ENCODE measurements at regions not wholly inside any gene's neighbourhood (a gene's known extent, or its start where the extent isn't known, plus 50 kb on each side); places are given as distances from the start of the nearest gene placed in this dataset.

DNA sequence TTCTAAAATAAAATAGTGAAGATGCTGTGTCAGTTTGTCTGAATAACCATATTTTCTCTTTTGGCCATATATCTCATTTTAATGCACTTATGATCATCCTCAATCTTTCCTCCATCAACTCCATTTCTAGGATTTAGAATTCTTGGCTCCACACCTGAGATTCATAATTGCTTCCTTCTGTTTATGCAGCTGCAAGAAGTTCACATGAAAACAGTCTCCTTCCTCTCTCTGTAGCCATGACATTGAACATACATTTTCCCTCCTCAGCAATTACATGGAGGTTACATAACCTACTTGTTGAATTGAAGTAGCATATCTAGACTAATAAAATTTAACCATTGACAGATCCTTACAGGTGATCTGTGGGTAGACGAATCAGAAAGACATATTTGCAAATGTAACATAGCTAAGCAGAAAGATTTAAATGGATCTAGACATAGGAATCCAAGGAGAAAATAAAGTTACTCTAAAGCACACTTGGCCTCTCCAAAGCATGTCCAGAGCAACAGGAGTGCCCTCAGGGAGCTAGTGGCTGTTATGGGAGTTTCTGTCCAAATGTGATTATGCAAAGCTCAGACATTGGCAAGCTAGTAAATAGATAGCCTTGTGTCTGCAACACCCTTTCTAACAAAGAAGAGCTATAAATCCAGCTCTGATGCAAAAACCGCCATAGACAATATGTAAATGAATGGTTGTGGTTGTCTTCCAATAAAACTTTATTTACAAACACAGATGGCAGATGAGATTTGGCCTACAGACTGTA, 119.9 kb upstream of the MPPED2 start:
- Histone ChIP-seq H3K36me3 (ENCODE audit: control insufficient read depth, insufficient read depth, low read length) (no peaks in the 10 kb centered on the region), H3K27me3 (ENCODE audit: control insufficient read depth, insufficient read depth, low read length) (no peaks in the 10 kb centered on the region), H3K4me3 (ENCODE audit: low read depth, low read length) (no peak overlapping the region)
- CTCF ChIA-PET: no interaction called here
- no peak for DNase-seq (ENCODE audit: low read depth)
- POLR2A ChIA-PET: no interaction called here
- TF ChIP-seq, protein P1, sequence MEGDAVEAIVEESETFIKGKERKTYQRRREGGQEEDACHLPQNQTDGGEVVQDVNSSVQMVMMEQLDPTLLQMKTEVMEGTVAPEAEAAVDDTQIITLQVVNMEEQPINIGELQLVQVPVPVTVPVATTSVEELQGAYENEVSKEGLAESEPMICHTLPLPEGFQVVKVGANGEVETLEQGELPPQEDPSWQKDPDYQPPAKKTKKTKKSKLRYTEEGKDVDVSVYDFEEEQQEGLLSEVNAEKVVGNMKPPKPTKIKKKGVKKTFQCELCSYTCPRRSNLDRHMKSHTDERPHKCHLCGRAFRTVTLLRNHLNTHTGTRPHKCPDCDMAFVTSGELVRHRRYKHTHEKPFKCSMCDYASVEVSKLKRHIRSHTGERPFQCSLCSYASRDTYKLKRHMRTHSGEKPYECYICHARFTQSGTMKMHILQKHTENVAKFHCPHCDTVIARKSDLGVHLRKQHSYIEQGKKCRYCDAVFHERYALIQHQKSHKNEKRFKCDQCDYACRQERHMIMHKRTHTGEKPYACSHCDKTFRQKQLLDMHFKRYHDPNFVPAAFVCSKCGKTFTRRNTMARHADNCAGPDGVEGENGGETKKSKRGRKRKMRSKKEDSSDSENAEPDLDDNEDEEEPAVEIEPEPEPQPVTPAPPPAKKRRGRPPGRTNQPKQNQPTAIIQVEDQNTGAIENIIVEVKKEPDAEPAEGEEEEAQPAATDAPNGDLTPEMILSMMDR (IDR thresholded peaks at IDR 0.05; ENCODE audit: insufficient read depth, low read depth, low read length): no peak

DNA sequence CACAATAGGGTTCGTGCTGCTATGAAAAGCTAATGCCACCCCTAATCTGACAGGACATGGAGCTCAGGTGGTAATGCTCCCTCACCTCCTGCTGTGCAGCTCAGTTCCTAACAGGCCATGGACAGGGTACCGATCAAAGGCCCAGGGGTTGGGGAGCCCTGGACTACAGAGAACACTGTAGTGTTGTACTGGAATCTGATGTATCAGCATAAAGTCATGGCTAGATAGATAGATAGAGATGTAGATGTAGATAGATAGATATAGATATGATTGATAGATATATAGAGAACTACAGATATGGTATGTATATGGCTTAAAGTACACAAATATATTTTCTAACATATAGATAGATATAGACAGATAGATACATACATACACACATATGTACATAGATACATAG, 112.3 kb upstream of the MPPED2 start:
- ChIA-PET POLR2A (no interaction called here), CTCF (no interaction called here)
- Histone ChIP-seq H3K27me3 (ENCODE audit: control insufficient read depth, insufficient read depth, low read length) (no peaks in the 10 kb centered on the region), H3K4me3 (ENCODE audit: low read depth, low read length) (no peak overlapping the region), H3K36me3 (ENCODE audit: control insufficient read depth, insufficient read depth, low read length) (no peaks in the 10 kb centered on the region)
- no peak for DNase-seq (ENCODE audit: low read depth)
- TF ChIP-seq, protein P1 (IDR thresholded peaks at IDR 0.05; ENCODE audit: insufficient read depth, low read depth, low read length): no peak

DNA sequence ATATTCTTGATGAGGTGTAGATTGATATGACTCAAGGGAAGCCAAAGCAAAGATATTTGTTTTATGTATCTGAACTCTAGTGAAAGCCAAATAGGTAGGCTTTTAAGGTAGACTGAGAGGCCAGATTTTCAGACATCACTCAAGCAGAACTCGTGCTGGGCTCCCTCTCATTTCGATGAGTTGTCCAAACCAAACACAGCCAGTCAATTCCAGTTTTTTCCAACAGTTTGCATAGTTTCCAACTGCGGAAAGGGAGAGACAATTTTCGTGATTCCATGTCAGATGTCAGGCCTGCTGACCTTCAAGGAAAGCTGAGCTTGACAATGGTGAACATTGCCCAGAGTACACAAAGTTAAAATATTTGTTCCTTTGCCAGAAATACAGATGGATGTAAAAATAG, 110.9 kb upstream of the MPPED2 start:
- DNase-seq (ENCODE audit: low read depth): no peak
- Histone ChIP-seq H3K36me3 (ENCODE audit: control insufficient read depth, insufficient read depth, low read length) (no peaks in the 10 kb centered on the region), H3K4me3 (ENCODE audit: low read depth, low read length) (no peak overlapping the region), H3K27me3 (ENCODE audit: control insufficient read depth, insufficient read depth, low read length) (no peaks in the 10 kb centered on the region)
- ChIA-PET CTCF (no interaction called here), POLR2A (no interaction called here)
- TF ChIP-seq, protein P1 (IDR thresholded peaks at IDR 0.05; ENCODE audit: insufficient read depth, low read depth, low read length): no peak

DNA sequence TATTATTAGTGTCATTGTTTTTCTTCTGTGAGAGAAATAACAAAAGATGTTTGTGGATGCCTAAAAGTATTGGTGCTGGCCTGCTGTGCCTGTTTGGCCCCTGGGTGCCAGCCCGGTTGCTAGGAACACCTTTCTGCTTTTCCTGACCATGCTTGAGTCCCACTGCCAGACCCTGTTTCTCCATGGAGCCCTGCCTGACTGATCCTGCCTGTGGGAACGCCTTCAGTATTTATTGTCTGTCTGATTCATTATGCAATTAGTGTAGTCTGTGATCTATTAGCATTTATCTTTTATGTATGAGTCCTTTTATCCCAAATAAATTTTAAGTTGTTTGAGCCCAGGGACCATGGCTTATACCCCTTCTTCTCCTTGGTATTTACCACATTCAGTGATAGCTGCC, 98.6 kb upstream of the MPPED2 start:
- DNase-seq (ENCODE audit: low read depth): no peak
- Histone ChIP-seq H3K27me3 (ENCODE audit: control insufficient read depth, insufficient read depth, low read length) (no peaks in the 10 kb centered on the region), H3K4me3 (ENCODE audit: low read depth, low read length) (no peak overlapping the region), H3K36me3 (ENCODE audit: control insufficient read depth, insufficient read depth, low read length) (no peaks in the 10 kb centered on the region)
- POLR2A ChIA-PET: no interaction called here
- TF ChIP-seq, protein P1 (IDR thresholded peaks at IDR 0.05; ENCODE audit: insufficient read depth, low read depth, low read length): no peak
- CTCF ChIA-PET: no interaction called here

DNA sequence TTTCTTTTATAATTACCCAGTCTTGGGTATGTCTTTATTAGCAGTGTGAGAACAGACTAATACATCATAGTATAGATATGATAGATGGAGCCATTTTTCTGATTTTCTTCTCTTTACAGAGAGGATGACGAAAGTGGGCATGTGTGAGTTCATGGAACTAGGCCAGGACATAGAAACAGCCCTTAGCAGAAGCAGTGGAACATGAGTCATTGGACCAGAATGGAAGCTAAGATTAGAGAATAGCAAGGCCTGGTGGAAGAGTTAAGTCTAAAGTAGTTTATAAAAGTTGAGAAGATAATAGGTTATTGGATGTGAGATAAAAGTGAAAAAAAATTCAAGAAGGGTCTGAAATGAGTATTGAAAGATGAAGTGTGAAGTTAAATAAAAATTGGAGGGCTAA, 97.0 kb upstream of the MPPED2 start:
- Histone ChIP-seq H3K4me3 (ENCODE audit: low read depth, low read length) (no peak overlapping the region), H3K27me3 (ENCODE audit: control insufficient read depth, insufficient read depth, low read length) (no peaks in the 10 kb centered on the region), H3K36me3 (ENCODE audit: control insufficient read depth, insufficient read depth, low read length) (no peaks in the 10 kb centered on the region)
- no peak for DNase-seq (ENCODE audit: low read depth)
- ChIA-PET CTCF (no interaction called here), POLR2A (no interaction called here)
- TF ChIP-seq, protein P1 (IDR thresholded peaks at IDR 0.05; ENCODE audit: insufficient read depth, low read depth, low read length): no peak
